Liver (tissue), 3 donors: ENCODE measurements at regions not wholly inside any gene's neighbourhood (a gene's known extent, or its start where the extent isn't known, plus 50 kb on each side); places are given as distances from the start of the nearest gene placed in this dataset.

Experiments
- EGR1 ChIP-seq, 2 donors: IDR thresholded peaks; 2 replicates each; pipeline ENCODE4 v1.6.1; 2016 to 2018; ENCODE audit warnings: antibody characterized with exemption in 2 of 2, low read depth in 2 of 2
- FOXA1 ChIP-seq: IDR thresholded peaks from 2 replicates; pipeline ENCODE4 v1.6.1; 2016; ENCODE audit warnings: antibody characterized with exemption
- GABPA ChIP-seq, 2 donors: IDR thresholded peaks in 1 of 2; conservative IDR thresholded peaks in 1 of 2; 2 replicates each; pipeline ENCODE4 v1.6.1; 2016; ENCODE audit warnings: antibody characterized with exemption in 2 of 2, mild to moderate bottlenecking in 1 of 2, moderate library complexity in 1 of 2
- RAD21 ChIP-seq, 2 donors: IDR thresholded peaks; 2 replicates each; pipeline ENCODE4 v1.6.1; 2016; ENCODE audit warnings: antibody characterized with exemption in 2 of 2, mild to moderate bottlenecking in 2 of 2
- RXRA ChIP-seq, 2 donors: IDR thresholded peaks; 2 replicates each; pipeline ENCODE4 v1.6.1; 2017 to 2018; ENCODE audit warnings: antibody characterized with exemption in 2 of 2, mild to moderate bottlenecking in 1 of 2
- SP1 ChIP-seq: IDR thresholded peaks from 2 replicates; pipeline ENCODE4 v1.6.1; 2018; ENCODE audit warnings: antibody characterized with exemption, mild to moderate bottlenecking
- TAF1 ChIP-seq: conservative IDR thresholded peaks from 2 replicates; pipeline ENCODE4 v1.6.1; 2016; ENCODE audit warnings: antibody characterized with exemption, mild to moderate bottlenecking
- YY1 ChIP-seq: IDR thresholded peaks from 2 replicates; pipeline ENCODE4 v1.6.1; 2016; ENCODE audit warnings: antibody characterized with exemption, mild to moderate bottlenecking
- TF ChIP-seq, protein P1 (sequence below): fragments of 150-350 bp; IDR thresholded peaks from 2 replicates; pipeline ENCODE4 v1.5.1; 2017; ENCODE audit warnings: improper control_type of control experiment, low read depth, low read length; ENCODE audit not compliant: missing input control
- TF ChIP-seq, protein P2 (sequence below): IDR thresholded peaks from 2 replicates; pipeline ENCODE4 v1.6.1; 2016; ENCODE audit warnings: antibody characterized with exemption
- TF ChIP-seq, protein P3 (sequence below): IDR thresholded peaks from 2 replicates; pipeline ENCODE4 v1.6.1; 2016; ENCODE audit warnings: antibody characterized with exemption, mild to moderate bottlenecking
- TF ChIP-seq, protein P4 (sequence below): IDR thresholded peaks from 2 replicates; pipeline ENCODE4 v1.6.1; 2016; ENCODE audit warnings: antibody characterized with exemption
- TF ChIP-seq, protein P5 (sequence below): IDR thresholded peaks from 2 replicates; pipeline ENCODE4 v1.6.1; 2016; ENCODE audit warnings: antibody characterized with exemption
- donor health status: healthy.
- donor health status: healthy.

DNA sequence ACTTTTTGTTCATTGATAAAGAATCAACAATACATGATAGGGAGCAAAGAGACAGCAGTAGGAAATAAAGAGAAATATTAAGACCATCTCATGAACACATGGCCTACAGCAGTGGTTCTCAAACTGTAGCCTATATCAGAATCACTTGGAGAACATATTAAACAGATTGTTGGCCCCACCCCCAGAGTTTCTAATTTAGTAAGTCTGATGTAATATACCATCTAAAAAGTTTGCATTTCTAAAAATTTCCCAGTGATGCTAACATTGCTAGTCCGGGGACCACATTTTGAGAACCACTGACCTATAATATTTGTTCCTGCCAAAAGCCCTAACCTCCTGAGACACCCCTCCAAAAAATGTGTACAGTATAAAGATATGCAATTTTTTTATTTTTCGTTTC lies 306.2 kb upstream of the NREP start:
- TF ChIP-seq, protein P1, sequence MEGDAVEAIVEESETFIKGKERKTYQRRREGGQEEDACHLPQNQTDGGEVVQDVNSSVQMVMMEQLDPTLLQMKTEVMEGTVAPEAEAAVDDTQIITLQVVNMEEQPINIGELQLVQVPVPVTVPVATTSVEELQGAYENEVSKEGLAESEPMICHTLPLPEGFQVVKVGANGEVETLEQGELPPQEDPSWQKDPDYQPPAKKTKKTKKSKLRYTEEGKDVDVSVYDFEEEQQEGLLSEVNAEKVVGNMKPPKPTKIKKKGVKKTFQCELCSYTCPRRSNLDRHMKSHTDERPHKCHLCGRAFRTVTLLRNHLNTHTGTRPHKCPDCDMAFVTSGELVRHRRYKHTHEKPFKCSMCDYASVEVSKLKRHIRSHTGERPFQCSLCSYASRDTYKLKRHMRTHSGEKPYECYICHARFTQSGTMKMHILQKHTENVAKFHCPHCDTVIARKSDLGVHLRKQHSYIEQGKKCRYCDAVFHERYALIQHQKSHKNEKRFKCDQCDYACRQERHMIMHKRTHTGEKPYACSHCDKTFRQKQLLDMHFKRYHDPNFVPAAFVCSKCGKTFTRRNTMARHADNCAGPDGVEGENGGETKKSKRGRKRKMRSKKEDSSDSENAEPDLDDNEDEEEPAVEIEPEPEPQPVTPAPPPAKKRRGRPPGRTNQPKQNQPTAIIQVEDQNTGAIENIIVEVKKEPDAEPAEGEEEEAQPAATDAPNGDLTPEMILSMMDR = no peak
- TF ChIP-seq YY1 (no peak), RAD21 (IDR thresholded peaks at IDR 0.05) (no peak), SP1 (no peak), TAF1 (no peak), GABPA (IDR thresholded peaks at IDR 0.05 in 1 of 2, conservative IDR thresholded peaks at IDR 0.05 in 1 of 2) (no peak), RXRA (IDR thresholded peaks at IDR 0.05) (no peak), EGR1 (IDR thresholded peaks at IDR 0.05; ENCODE audit: low read depth in 2 of 2) (no peak), FOXA1 (no peak)
- TF ChIP-seq, protein P2, sequence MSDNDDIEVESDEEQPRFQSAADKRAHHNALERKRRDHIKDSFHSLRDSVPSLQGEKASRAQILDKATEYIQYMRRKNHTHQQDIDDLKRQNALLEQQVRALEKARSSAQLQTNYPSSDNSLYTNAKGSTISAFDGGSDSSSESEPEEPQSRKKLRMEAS = no peak
- TF ChIP-seq, protein P3, sequence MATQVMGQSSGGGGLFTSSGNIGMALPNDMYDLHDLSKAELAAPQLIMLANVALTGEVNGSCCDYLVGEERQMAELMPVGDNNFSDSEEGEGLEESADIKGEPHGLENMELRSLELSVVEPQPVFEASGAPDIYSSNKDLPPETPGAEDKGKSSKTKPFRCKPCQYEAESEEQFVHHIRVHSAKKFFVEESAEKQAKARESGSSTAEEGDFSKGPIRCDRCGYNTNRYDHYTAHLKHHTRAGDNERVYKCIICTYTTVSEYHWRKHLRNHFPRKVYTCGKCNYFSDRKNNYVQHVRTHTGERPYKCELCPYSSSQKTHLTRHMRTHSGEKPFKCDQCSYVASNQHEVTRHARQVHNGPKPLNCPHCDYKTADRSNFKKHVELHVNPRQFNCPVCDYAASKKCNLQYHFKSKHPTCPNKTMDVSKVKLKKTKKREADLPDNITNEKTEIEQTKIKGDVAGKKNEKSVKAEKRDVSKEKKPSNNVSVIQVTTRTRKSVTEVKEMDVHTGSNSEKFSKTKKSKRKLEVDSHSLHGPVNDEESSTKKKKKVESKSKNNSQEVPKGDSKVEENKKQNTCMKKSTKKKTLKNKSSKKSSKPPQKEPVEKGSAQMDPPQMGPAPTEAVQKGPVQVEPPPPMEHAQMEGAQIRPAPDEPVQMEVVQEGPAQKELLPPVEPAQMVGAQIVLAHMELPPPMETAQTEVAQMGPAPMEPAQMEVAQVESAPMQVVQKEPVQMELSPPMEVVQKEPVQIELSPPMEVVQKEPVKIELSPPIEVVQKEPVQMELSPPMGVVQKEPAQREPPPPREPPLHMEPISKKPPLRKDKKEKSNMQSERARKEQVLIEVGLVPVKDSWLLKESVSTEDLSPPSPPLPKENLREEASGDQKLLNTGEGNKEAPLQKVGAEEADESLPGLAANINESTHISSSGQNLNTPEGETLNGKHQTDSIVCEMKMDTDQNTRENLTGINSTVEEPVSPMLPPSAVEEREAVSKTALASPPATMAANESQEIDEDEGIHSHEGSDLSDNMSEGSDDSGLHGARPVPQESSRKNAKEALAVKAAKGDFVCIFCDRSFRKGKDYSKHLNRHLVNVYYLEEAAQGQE = no peak
- TF ChIP-seq, protein P4, sequence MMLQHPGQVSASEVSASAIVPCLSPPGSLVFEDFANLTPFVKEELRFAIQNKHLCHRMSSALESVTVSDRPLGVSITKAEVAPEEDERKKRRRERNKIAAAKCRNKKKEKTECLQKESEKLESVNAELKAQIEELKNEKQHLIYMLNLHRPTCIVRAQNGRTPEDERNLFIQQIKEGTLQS = no peak
- TF ChIP-seq, protein P5, sequence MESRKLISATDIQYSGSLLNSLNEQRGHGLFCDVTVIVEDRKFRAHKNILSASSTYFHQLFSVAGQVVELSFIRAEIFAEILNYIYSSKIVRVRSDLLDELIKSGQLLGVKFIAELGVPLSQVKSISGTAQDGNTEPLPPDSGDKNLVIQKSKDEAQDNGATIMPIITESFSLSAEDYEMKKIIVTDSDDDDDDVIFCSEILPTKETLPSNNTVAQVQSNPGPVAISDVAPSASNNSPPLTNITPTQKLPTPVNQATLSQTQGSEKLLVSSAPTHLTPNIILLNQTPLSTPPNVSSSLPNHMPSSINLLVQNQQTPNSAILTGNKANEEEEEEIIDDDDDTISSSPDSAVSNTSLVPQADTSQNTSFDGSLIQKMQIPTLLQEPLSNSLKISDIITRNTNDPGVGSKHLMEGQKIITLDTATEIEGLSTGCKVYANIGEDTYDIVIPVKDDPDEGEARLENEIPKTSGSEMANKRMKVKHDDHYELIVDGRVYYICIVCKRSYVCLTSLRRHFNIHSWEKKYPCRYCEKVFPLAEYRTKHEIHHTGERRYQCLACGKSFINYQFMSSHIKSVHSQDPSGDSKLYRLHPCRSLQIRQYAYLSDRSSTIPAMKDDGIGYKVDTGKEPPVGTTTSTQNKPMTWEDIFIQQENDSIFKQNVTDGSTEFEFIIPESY = no peak
